GM12801 (cell line): ENCODE measurements at regions not wholly inside any gene's neighbourhood (a gene's known extent, or its start where the extent isn't known, plus 50 kb on each side); places are given as distances from the start of the nearest gene placed in this dataset.

ENCODE experiments used
- CTCF ChIP-seq: IDR thresholded peaks from one replicate; pipeline ENCODE4 v1.5.1; 2011; ENCODE audit warnings: control low read depth; ENCODE audit not compliant: insufficient read length; ENCODE audit errors: extremely low read depth

- no peak for TF ChIP-seq CTCF
Measured at GRCh38 chr11:28545536-28545935, 437.3 kb downstream of the METTL15 start.

- TF ChIP-seq CTCF: no peak
Measured at GRCh38 chr11:28542561-28542960, 434.4 kb downstream of the METTL15 start.

GRCh38 chr11:28539239-28540030 is 431.2 kb downstream of the METTL15 start:
- TF ChIP-seq CTCF: no peak

GRCh38 chr11:28537822-28538221 is 429.6 kb downstream of the METTL15 start:
- no peak for TF ChIP-seq CTCF

- no peak for TF ChIP-seq CTCF
Measured at GRCh38 chr11:28536504-28537267, 428.5 kb downstream of the METTL15 start.

- no peak for TF ChIP-seq CTCF
Measured at GRCh38 chr11:28535677-28536076, 427.5 kb downstream of the METTL15 start.

- no peak for TF ChIP-seq CTCF
Measured at GRCh38 chr11:28529540-28530410, 421.6 kb downstream of the METTL15 start.
